ENCODE measurements at regions not wholly inside any gene's neighbourhood (a gene's known extent, or its start where the extent isn't known, plus 50 kb on each side); places are given as distances from the start of the nearest gene placed in this dataset.

GRCh38 chr7:25894002-25894901, 257.7 kb upstream of the NFE2L3 start:
- no peak for TF ChIP-seq FOXP2 (optimal IDR thresholded peaks at IDR 0.05; ENCODE audit: control extremely low read depth, extremely low read length, insufficient read depth)
- no peak for TF ChIP-seq POLR2AphosphoS5 (IDR thresholded peaks at IDR 0.05; ENCODE audit: borderline replicate concordance, low read depth, low read length)

Data from SK-N-MC (cell line).